ENCODE measurements at regions not wholly inside any gene's neighbourhood (a gene's known extent, or its start where the extent isn't known, plus 50 kb on each side); places are given as distances from the start of the nearest gene placed in this dataset.

- Histone ChIP-seq H3K36me3 (replicated peaks; ENCODE audit: control insufficient read depth, insufficient read depth, low read length) (no peaks in the 10 kb centered on the region), H3K4me3 (ENCODE audit: insufficient read depth, low read depth, low read length) (peak overlapping the region; percentile 70), H3K27me3 (ENCODE audit: control insufficient read depth, insufficient read depth, low read length) (no peaks in the 10 kb centered on the region)
- DNase-seq, result peak; percentile 96
Measured at GRCh38 chr1:212558693-212559480, 49.7 kb upstream of the ATF3 start.
